ENCODE measurements at regions not wholly inside any gene's neighbourhood (a gene's known extent, or its start where the extent isn't known, plus 50 kb on each side); places are given as distances from the start of the nearest gene placed in this dataset.
"Not testable (repeated sequence)": the region's sequence is repeated elsewhere in the genome, so short reads cannot be mapped to it uniquely, and the experiment has no call there.

GRCh38 chr5:127187706-127188105 is 102.9 kb upstream of the MEGF10 start:
- no peak for DNase-seq
- H3K27ac Mint-ChIP-seq = peak overlapping the region; percentile 5

GRCh38 chr5:127192150-127192549 is 98.4 kb upstream of the MEGF10 start:
- TF ChIP-seq CTCF (IDR thresholded peaks at IDR 0.05) = no peak
- no peak overlapping the region for H3K4me3 Mint-ChIP-seq
- H3K27me3 Mint-ChIP-seq (ENCODE audit: low read depth, poor library complexity) = peaks cover 3% of the 10 kb centered on the region
- peaks cover 6% of the 10 kb centered on the region for H3K9me3 Mint-ChIP-seq
- no peak for DNase-seq
- H3K4me1 Mint-ChIP-seq = peaks cover 49% of the 10 kb centered on the region
- no peak overlapping the region for H3K27ac Mint-ChIP-seq
- no peaks in the 10 kb centered on the region for H3K36me3 Mint-ChIP-seq (ENCODE audit: low read depth)

More at GRCh38 chr5:127187706-127188105, 102.9 kb upstream of the MEGF10 start:
- TF ChIP-seq CTCF (IDR thresholded peaks at IDR 0.05) = no peak
- H3K27me3 Mint-ChIP-seq (ENCODE audit: low read depth, poor library complexity) = no peaks in the 10 kb centered on the region
- H3K36me3 Mint-ChIP-seq (ENCODE audit: low read depth) = no peaks in the 10 kb centered on the region
- no peaks in the 10 kb centered on the region for H3K9me3 Mint-ChIP-seq
- H3K4me1 Mint-ChIP-seq = peaks cover 48% of the 10 kb centered on the region
- H3K4me3 Mint-ChIP-seq = no peak overlapping the region

- H3K27ac Mint-ChIP-seq = peak overlapping the region; percentile 12
- TF ChIP-seq CTCF (IDR thresholded peaks at IDR 0.05) = no peak
- peaks cover 44% of the 10 kb centered on the region for H3K4me1 Mint-ChIP-seq
- no peak for DNase-seq
- no peaks in the 10 kb centered on the region for H3K36me3 Mint-ChIP-seq (ENCODE audit: low read depth)
- no peak overlapping the region for H3K4me3 Mint-ChIP-seq
- peaks cover 3% of the 10 kb centered on the region for H3K27me3 Mint-ChIP-seq (ENCODE audit: low read depth, poor library complexity)
- peaks cover 8% of the 10 kb centered on the region for H3K9me3 Mint-ChIP-seq
Measured at GRCh38 chr5:127192836-127193338, 97.7 kb upstream of the MEGF10 start.

GRCh38 chr5:127196042-127196441 is 94.6 kb upstream of the MEGF10 start:
- Mint-ChIP-seq H3K36me3 (ENCODE audit: low read depth) (peaks cover 5% of the 10 kb centered on the region), H3K27ac (no peak overlapping the region), H3K4me1 (peaks cover 30% of the 10 kb centered on the region), H3K4me3 (no peak overlapping the region), H3K27me3 (ENCODE audit: low read depth, poor library complexity) (peaks cover 7% of the 10 kb centered on the region), H3K9me3 (peaks cover 39% of the 10 kb centered on the region)
- DNase-seq = no peak
- no peak for TF ChIP-seq CTCF (IDR thresholded peaks at IDR 0.05)

- Mint-ChIP-seq H3K9me3 (peaks cover 50% of the 10 kb centered on the region), H3K4me1 (peaks cover 17% of the 10 kb centered on the region)
- not testable (repeated sequence) for H3K27ac Mint-ChIP-seq; H3K27me3 Mint-ChIP-seq (ENCODE audit: low read depth, poor library complexity); H3K4me3 Mint-ChIP-seq; H3K36me3 Mint-ChIP-seq (ENCODE audit: low read depth); DNase-seq
Measured at GRCh38 chr5:127197402-127198167, 93.0 kb upstream of the MEGF10 start.

GRCh38 chr5:127202738-127203137 is 87.9 kb upstream of the MEGF10 start:
- H3K36me3 Mint-ChIP-seq (ENCODE audit: low read depth); H3K27ac Mint-ChIP-seq; H3K4me1 Mint-ChIP-seq; DNase-seq; H3K4me3 Mint-ChIP-seq; H3K27me3 Mint-ChIP-seq (ENCODE audit: low read depth, poor library complexity): not testable (repeated sequence)
- peaks cover 46% of the 10 kb centered on the region for H3K9me3 Mint-ChIP-seq

GRCh38 chr5:127203818-127204217 is 86.8 kb upstream of the MEGF10 start:
- Mint-ChIP-seq H3K4me3 (no peak overlapping the region), H3K4me1 (no peaks in the 10 kb centered on the region), H3K36me3 (ENCODE audit: low read depth) (no peaks in the 10 kb centered on the region), H3K27ac (no peak overlapping the region), H3K27me3 (ENCODE audit: low read depth, poor library complexity) (peaks cover 7% of the 10 kb centered on the region), H3K9me3 (peaks cover 35% of the 10 kb centered on the region)
- DNase-seq = no peak
- TF ChIP-seq CTCF (IDR thresholded peaks at IDR 0.05) = no peak

All from nephron progenitor cell (in vitro differentiated cells).